Fibroblast of lung (primary cell): ENCODE measurements at regions not wholly inside any gene's neighbourhood (a gene's known extent, or its start where the extent isn't known, plus 50 kb on each side); places are given as distances from the start of the nearest gene placed in this dataset.

Source experiments
- DNase-seq, 2 donors: peaks; one replicate each; pipeline versions ENCODE4 v3.0.0 to v3.0.0-alpha.2; 2010; ENCODE audit warnings: low read depth in 2 of 2
- H2AFZ ChIP-seq: 2 replicates; pipeline ENCODE4 v1.5.1; 2012; ENCODE audit warnings: low read length, control low read depth, inconsistent platforms
- H3K27ac ChIP-seq: 2 replicates; pipeline ENCODE4 v1.5.1; 2011; ENCODE audit warnings: low read length, control low read depth; ENCODE audit not compliant: insufficient read depth
- H3K27me3 ChIP-seq: 2 replicates; pipeline ENCODE4 v1.5.1; 2011; ENCODE audit warnings: mild to moderate bottlenecking, low read length; ENCODE audit not compliant: control insufficient read depth, insufficient read depth
- H3K36me3 ChIP-seq: 2 replicates; pipeline ENCODE4 v1.5.1; 2011; ENCODE audit warnings: low read length; ENCODE audit not compliant: control insufficient read depth, insufficient read depth
- H3K4me1 ChIP-seq: 2 replicates; pipeline ENCODE4 v1.5.1; 2011; ENCODE audit warnings: low read length; ENCODE audit not compliant: control insufficient read depth, insufficient read depth; ENCODE audit errors: extremely low read depth
- H3K4me2 ChIP-seq: 2 replicates; pipeline ENCODE4 v1.5.1; 2011; ENCODE audit warnings: low read length, control low read depth; ENCODE audit not compliant: insufficient read depth; ENCODE audit errors: extremely low read depth
- H3K4me3 ChIP-seq, 4 experiments: fragments of 200-600 bp in 1 of 4; sonication (generic) in 1 of 4; replicated peaks in 1 of 4; 2 replicates each; pipeline ENCODE4 v1.5.1; 2011 to 2016; ENCODE audit warnings: low read length in 4 of 4, low read depth in 3 of 4, mild to moderate bottlenecking in 3 of 4, control low read depth in 2 of 4, inconsistent platforms in 1 of 4, mixed read lengths in 1 of 4; ENCODE audit not compliant: insufficient read depth in 1 of 4; ENCODE audit errors: control extremely low read depth in 1 of 4
- H3K79me2 ChIP-seq: 2 replicates; pipeline ENCODE4 v1.5.1; 2012; ENCODE audit warnings: mild to moderate bottlenecking, low read length, inconsistent platforms; ENCODE audit not compliant: control insufficient read depth, insufficient read depth
- H3K9ac ChIP-seq: 2 replicates; pipeline ENCODE4 v1.5.1; 2011; ENCODE audit warnings: mild to moderate bottlenecking, low read length, control low read depth; ENCODE audit not compliant: insufficient read depth
- H3K9me3 ChIP-seq: 2 replicates; pipeline ENCODE4 v1.5.1; 2012; ENCODE audit warnings: low read depth, low read length; ENCODE audit not compliant: control insufficient read depth, insufficient read depth
- H4K20me1 ChIP-seq: 2 replicates; pipeline ENCODE4 v1.5.1; 2011; ENCODE audit warnings: low read length; ENCODE audit not compliant: control insufficient read depth, insufficient read depth; ENCODE audit errors: extremely low read depth
- EZH2 ChIP-seq: IDR thresholded peaks from 2 replicates; pipeline ENCODE4 v1.5.1; 2012; ENCODE audit warnings: low read length, control low read depth, mild to moderate bottlenecking; ENCODE audit errors: missing control alignments
- TF ChIP-seq, protein P1 (sequence below), 2 donors: IDR thresholded peaks in 1 of 2; conservative IDR thresholded peaks in 1 of 2; 1 replicate in 1 of 2; 2 replicates in 1 of 2; pipeline ENCODE4 v1.5.1; 2011 to 2012; ENCODE audit warnings: low read length in 2 of 2, control low read depth in 1 of 2, inconsistent platforms in 1 of 2, low read depth in 1 of 2, mild to moderate bottlenecking in 1 of 2

- no peaks in the 10 kb centered on the region for H3K9me3 ChIP-seq
- H3K27ac ChIP-seq, result peak overlapping the region; percentile 3
- peaks cover 19% of the 10 kb centered on the region for H3K4me1 ChIP-seq
- no peak overlapping the region for H2AFZ ChIP-seq
- H3K9ac ChIP-seq, result no peak overlapping the region
- peak; percentile 87 to 89 for DNase-seq
- no peaks in the 10 kb centered on the region for H4K20me1 ChIP-seq
- no peak overlapping the region for H3K4me3 ChIP-seq
- TF ChIP-seq, protein P1, sequence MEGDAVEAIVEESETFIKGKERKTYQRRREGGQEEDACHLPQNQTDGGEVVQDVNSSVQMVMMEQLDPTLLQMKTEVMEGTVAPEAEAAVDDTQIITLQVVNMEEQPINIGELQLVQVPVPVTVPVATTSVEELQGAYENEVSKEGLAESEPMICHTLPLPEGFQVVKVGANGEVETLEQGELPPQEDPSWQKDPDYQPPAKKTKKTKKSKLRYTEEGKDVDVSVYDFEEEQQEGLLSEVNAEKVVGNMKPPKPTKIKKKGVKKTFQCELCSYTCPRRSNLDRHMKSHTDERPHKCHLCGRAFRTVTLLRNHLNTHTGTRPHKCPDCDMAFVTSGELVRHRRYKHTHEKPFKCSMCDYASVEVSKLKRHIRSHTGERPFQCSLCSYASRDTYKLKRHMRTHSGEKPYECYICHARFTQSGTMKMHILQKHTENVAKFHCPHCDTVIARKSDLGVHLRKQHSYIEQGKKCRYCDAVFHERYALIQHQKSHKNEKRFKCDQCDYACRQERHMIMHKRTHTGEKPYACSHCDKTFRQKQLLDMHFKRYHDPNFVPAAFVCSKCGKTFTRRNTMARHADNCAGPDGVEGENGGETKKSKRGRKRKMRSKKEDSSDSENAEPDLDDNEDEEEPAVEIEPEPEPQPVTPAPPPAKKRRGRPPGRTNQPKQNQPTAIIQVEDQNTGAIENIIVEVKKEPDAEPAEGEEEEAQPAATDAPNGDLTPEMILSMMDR (conservative IDR thresholded peaks at IDR 0.05 in 1 of 2, IDR thresholded peaks at IDR 0.05 in 1 of 2; ENCODE audit: low read depth in 1 of 2, low read length in 2 of 2), result no peak
- no peak for TF ChIP-seq EZH2
- H3K4me2 ChIP-seq, result no peak overlapping the region
- H3K27me3 ChIP-seq, result no peaks in the 10 kb centered on the region
- no peaks in the 10 kb centered on the region for H3K36me3 ChIP-seq
- no peaks in the 10 kb centered on the region for H3K79me2 ChIP-seq
Observed at GRCh38 chr9:107711542-107711941, 222.0 kb upstream of the KLF4 start.

- Histone ChIP-seq H3K4me2 (no peak overlapping the region), H3K4me3 (no peak overlapping the region), H3K9ac (no peak overlapping the region), H3K36me3 (no peaks in the 10 kb centered on the region), H3K9me3 (no peaks in the 10 kb centered on the region), H3K4me1 (peaks cover 19% of the 10 kb centered on the region), H3K79me2 (no peaks in the 10 kb centered on the region), H3K27ac (peak overlapping the region; percentile 3), H4K20me1 (no peaks in the 10 kb centered on the region), H3K27me3 (no peaks in the 10 kb centered on the region), H2AFZ (no peak overlapping the region)
- TF ChIP-seq EZH2, result no peak
- TF ChIP-seq, protein P1 (conservative IDR thresholded peaks at IDR 0.05 in 1 of 2, IDR thresholded peaks at IDR 0.05 in 1 of 2; ENCODE audit: low read depth in 1 of 2, low read length in 2 of 2), result no peak
- no peak for DNase-seq
Observed at GRCh38 chr9:107710953-107711352, 221.4 kb upstream of the KLF4 start.

DNA sequence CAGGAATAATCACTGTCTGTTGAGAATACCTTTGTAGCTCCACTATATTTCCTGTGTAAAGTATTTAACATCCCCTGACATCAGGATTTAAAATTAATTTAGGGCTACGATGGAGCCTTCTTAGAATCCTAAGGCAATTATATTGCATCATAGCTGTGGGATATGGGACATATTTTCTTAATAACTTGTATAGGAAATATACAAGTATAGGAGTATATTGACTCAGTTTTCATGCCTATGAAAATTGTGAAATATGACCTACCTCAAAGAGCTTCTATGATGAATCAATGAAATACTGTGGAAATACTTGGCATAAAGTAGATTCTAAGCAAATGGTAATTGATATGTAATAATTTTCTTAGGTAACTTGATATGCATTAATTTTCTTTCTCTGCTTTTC lies 221.0 kb upstream of the KLF4 start:
- Histone ChIP-seq H2AFZ (no peak overlapping the region), H3K4me3 (no peak overlapping the region), H3K9me3 (no peaks in the 10 kb centered on the region), H3K27me3 (no peaks in the 10 kb centered on the region), H4K20me1 (no peaks in the 10 kb centered on the region), H3K79me2 (no peaks in the 10 kb centered on the region), H3K36me3 (no peaks in the 10 kb centered on the region), H3K4me1 (peaks cover 19% of the 10 kb centered on the region), H3K27ac (no peak overlapping the region), H3K9ac (no peak overlapping the region), H3K4me2 (no peak overlapping the region)
- DNase-seq, result peak in 1 of 2 donors; percentile 40
- TF ChIP-seq EZH2, result no peak
- TF ChIP-seq, protein P1 (conservative IDR thresholded peaks at IDR 0.05 in 1 of 2, IDR thresholded peaks at IDR 0.05 in 1 of 2; ENCODE audit: low read depth in 1 of 2, low read length in 2 of 2), result no peak
